ENCODE measurements at regions not wholly inside any gene's neighbourhood (a gene's known extent, or its start where the extent isn't known, plus 50 kb on each side); places are given as distances from the start of the nearest gene placed in this dataset.

DNA sequence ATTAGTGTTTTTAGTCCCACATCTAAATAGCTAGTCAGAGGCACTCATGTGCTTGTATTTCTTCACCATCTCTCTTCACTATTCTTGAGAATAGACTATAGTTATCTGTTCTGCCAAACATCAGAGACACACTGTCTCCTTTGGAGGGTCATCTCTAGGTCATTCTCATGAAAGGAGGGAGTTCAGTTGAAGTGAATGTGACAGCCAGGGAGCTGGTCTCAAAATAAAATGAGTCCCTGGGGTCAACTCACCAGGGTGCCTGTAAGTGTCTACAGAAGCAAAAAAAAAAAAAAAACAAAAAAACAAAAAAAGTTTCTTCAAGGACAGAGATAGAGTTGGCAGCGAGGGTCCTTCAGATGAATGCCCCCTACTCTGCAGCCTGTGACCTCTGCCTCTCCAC, 171.0 kb downstream of the ID4 start:
- POLR2A ChIA-PET, result no interaction called here
- CTCF ChIA-PET, result no interaction called here
- H3K4me2 ChIP-seq (ENCODE audit: insufficient read depth, low read length), result no peak overlapping the region
- FAIRE-seq (no peak), DNase-seq (ENCODE audit: low read depth, low spot score) (no peak)
- dilution Hi-C loops (cut with MboI; ENCODE audit: extremely low pct_ligation_motif_present, low sequenced_read_pairs), result no loop called here
- H3K4me3 ChIP-seq (replicated peaks in 1 of 3; ENCODE audit: insufficient read depth in 1 of 3, low read depth in 1 of 3, low read length in 3 of 3), result no peak overlapping the region
- no TSS peak for BruUV-seq (replicated peaks)
- H3K27me3 ChIP-seq (ENCODE audit: control insufficient read depth in 2 of 2, insufficient read depth in 2 of 2, low read length in 2 of 2), result no peaks in the 10 kb centered on the region
- H3K79me2 ChIP-seq (ENCODE audit: control insufficient read depth, insufficient read depth, low read length), result no peaks in the 10 kb centered on the region
- H3K27ac ChIP-seq (ENCODE audit: insufficient read depth, low read depth, low read length), result no peak overlapping the region
- H3K9me1 ChIP-seq (replicated peaks; ENCODE audit: control insufficient read depth, extremely low read depth, insufficient read depth, low read length), result no peaks in the 10 kb centered on the region
- no peaks in the 10 kb centered on the region for H3K9me3 ChIP-seq (replicated peaks; ENCODE audit: control insufficient read depth, insufficient read depth, low read length)
- intact Hi-C loops (cut with micrococcal nuclease), result no loop called here
- no peaks in the 10 kb centered on the region for H3K4me1 ChIP-seq (ENCODE audit: control insufficient read depth, extremely low read depth, insufficient read depth, low read length)
- H2AFZ ChIP-seq (ENCODE audit: low read depth, low read length), result no peak overlapping the region
- no peaks in the 10 kb centered on the region for H4K20me1 ChIP-seq (replicated peaks; ENCODE audit: control insufficient read depth, extremely low read depth, insufficient read depth, low read length)
- no peak overlapping the region for H3K9ac ChIP-seq (replicated peaks; ENCODE audit: extremely low read depth, insufficient read depth, low read length)
- TF ChIP-seq CTCF (IDR thresholded peaks at IDR 0.05; ENCODE audit: extremely low read depth in 1 of 2, insufficient read depth in 1 of 2, low read depth in 1 of 2, low read length in 2 of 2) (no peak), POLR2A (IDR thresholded peaks at IDR 0.05; ENCODE audit: low read depth, low read length) (no peak), MYC (IDR thresholded peaks at IDR 0.05; ENCODE audit: low read depth, low read length) (no peak), EZH2 (IDR thresholded peaks at IDR 0.05; ENCODE audit: borderline replicate concordance, low read depth, low read length, severe bottlenecking) (no peak), POLR2AphosphoS5 (IDR thresholded peaks at IDR 0.05; ENCODE audit: insufficient read depth, low read depth, low read length) (no peak), GATA2 (IDR thresholded peaks at IDR 0.05; ENCODE audit: insufficient read depth, insufficient read length, low read depth, low read length) (no peak), JUN (IDR thresholded peaks at IDR 0.05; ENCODE audit: borderline replicate concordance, insufficient read depth, insufficient read length, low read depth) (no peak), FOS (IDR thresholded peaks at IDR 0.05; ENCODE audit: borderline replicate concordance, insufficient read depth, low read length) (no peak)
- TF ChIP-seq, protein P1, sequence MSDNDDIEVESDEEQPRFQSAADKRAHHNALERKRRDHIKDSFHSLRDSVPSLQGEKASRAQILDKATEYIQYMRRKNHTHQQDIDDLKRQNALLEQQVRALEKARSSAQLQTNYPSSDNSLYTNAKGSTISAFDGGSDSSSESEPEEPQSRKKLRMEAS (IDR thresholded peaks at IDR 0.05; ENCODE audit: insufficient read depth, insufficient read length), result no peak
- H3K36me3 ChIP-seq (ENCODE audit: control insufficient read depth in 2 of 2, extremely low read depth in 1 of 2, insufficient read depth in 2 of 2, low read length in 2 of 2), result no peaks in the 10 kb centered on the region
